Neural crest cell (in vitro differentiated cells): ENCODE measurements at regions not wholly inside any gene's neighbourhood (a gene's known extent, or its start where the extent isn't known, plus 50 kb on each side); places are given as distances from the start of the nearest gene placed in this dataset.

ENCODE experiments used
- DNase-seq: peaks from one replicate; pipeline ENCODE4 v3.0.0; 2021; ENCODE audit warnings: low read depth, mixed read lengths, low spot score
- H3K27ac Mint-ChIP-seq: one replicate; pipeline ENCODE4 v1.8.0; 2021; ENCODE audit warnings: mild to moderate bottlenecking, mixed read lengths; ENCODE audit not compliant: unreplicated experiment
- H3K27me3 Mint-ChIP-seq: 2 replicates; pipeline ENCODE4 v1.8.0; 2021; ENCODE audit warnings: low read depth, mild to moderate bottlenecking, mixed read lengths
- H3K36me3 Mint-ChIP-seq: 2 replicates; pipeline ENCODE4 v1.8.0; 2021; ENCODE audit warnings: low read depth, mild to moderate bottlenecking, mixed read lengths
- H3K4me1 Mint-ChIP-seq: 2 replicates; pipeline ENCODE4 v1.8.0; 2021; ENCODE audit warnings: mixed read lengths
- H3K4me3 Mint-ChIP-seq: one replicate; pipeline ENCODE4 v1.8.0; 2021; ENCODE audit warnings: mild to moderate bottlenecking, mixed read lengths
- H3K9me3 Mint-ChIP-seq: 2 replicates; pipeline ENCODE4 v1.8.0; 2021; ENCODE audit warnings: mixed read lengths
- CTCF ChIP-seq: fragments of 200-600 bp; sonication (generic); conservative IDR thresholded peaks from 2 replicates; pipeline ENCODE4 v1.5.0; 2021; ENCODE audit warnings: antibody characterized with exemption, mild to moderate bottlenecking

GRCh38 chr21:24450119-24450518 is 1157.2 kb downstream of the MRPL39 start:
- no peak for DNase-seq
- Mint-ChIP-seq H3K27me3 (no peaks in the 10 kb centered on the region), H3K4me3 (no peak overlapping the region), H3K9me3 (peaks cover 2% of the 10 kb centered on the region), H3K36me3 (no peaks in the 10 kb centered on the region), H3K27ac (no peak overlapping the region), H3K4me1 (no peaks in the 10 kb centered on the region)
- no peak for TF ChIP-seq CTCF

GRCh38 chr21:24445517-24445916 is 1161.8 kb downstream of the MRPL39 start:
- no peak overlapping the region for H3K4me3 Mint-ChIP-seq
- DNase-seq: no peak
- H3K36me3 Mint-ChIP-seq: peaks cover 4% of the 10 kb centered on the region
- no peak overlapping the region for H3K27ac Mint-ChIP-seq
- no peaks in the 10 kb centered on the region for H3K27me3 Mint-ChIP-seq
- no peak for TF ChIP-seq CTCF
- no peaks in the 10 kb centered on the region for H3K4me1 Mint-ChIP-seq
- H3K9me3 Mint-ChIP-seq: peaks cover 12% of the 10 kb centered on the region

- Mint-ChIP-seq H3K36me3 (peaks cover 4% of the 10 kb centered on the region), H3K4me3 (no peak overlapping the region), H3K9me3 (peaks cover 12% of the 10 kb centered on the region), H3K27ac (no peak overlapping the region), H3K27me3 (no peaks in the 10 kb centered on the region), H3K4me1 (no peaks in the 10 kb centered on the region)
- no peak for DNase-seq
- TF ChIP-seq CTCF: no peak
These were observed 1162.5 kb downstream of the MRPL39 start for GRCh38 chr21:24444736-24445135.

GRCh38 chr21:24436236-24436635 is 1171.0 kb downstream of the MRPL39 start:
- Mint-ChIP-seq H3K27me3 (no peaks in the 10 kb centered on the region), H3K27ac (no peak overlapping the region), H3K9me3 (peaks cover 3% of the 10 kb centered on the region), H3K4me3 (no peak overlapping the region), H3K4me1 (no peaks in the 10 kb centered on the region), H3K36me3 (no peaks in the 10 kb centered on the region)
- no peak for DNase-seq
- no peak for TF ChIP-seq CTCF

- DNase-seq: no peak
- H3K4me3 Mint-ChIP-seq: no peak overlapping the region
- no peaks in the 10 kb centered on the region for H3K27me3 Mint-ChIP-seq
- H3K36me3 Mint-ChIP-seq: no peaks in the 10 kb centered on the region
- no peaks in the 10 kb centered on the region for H3K4me1 Mint-ChIP-seq
- TF ChIP-seq CTCF: no peak
- H3K9me3 Mint-ChIP-seq: no peaks in the 10 kb centered on the region
- no peak overlapping the region for H3K27ac Mint-ChIP-seq
These were observed 1178.6 kb downstream of the MRPL39 start for GRCh38 chr21:24428591-24429199.

- H3K4me1 Mint-ChIP-seq: no peaks in the 10 kb centered on the region
- no peaks in the 10 kb centered on the region for H3K9me3 Mint-ChIP-seq
- no peaks in the 10 kb centered on the region for H3K27me3 Mint-ChIP-seq
- TF ChIP-seq CTCF: no peak
- H3K36me3 Mint-ChIP-seq: peaks cover under 1% of the 10 kb centered on the region
- DNase-seq: no peak
- H3K4me3 Mint-ChIP-seq: no peak overlapping the region
- H3K27ac Mint-ChIP-seq: no peak overlapping the region
These were observed 1182.5 kb downstream of the MRPL39 start for GRCh38 chr21:24424776-24425175.
